Caco-2 (cell line): ENCODE measurements at regions not wholly inside any gene's neighbourhood (a gene's known extent, or its start where the extent isn't known, plus 50 kb on each side); places are given as distances from the start of the nearest gene placed in this dataset.

Experiments used
- BruUV-seq: library from RNA; stranded (reverse); fragments of 400-500 nt; replicated peaks from 2 replicates; lab custom pipeline; 2021; lab: Mats Ljungman, UMichigan
- CTCF ChIA-PET: fragments of 300-600 bp; sonication (Branson Sonifier 250); formaldehyde crosslinking; loops from one replicate; lab custom pipeline; 2022; ENCODE audit warnings: antibody characterized with exemption; lab: Charles Lee
- POLR2A ChIA-PET: fragments of 300-600 bp; sonication (Branson Sonifier 250); formaldehyde crosslinking; loops from one replicate; lab custom pipeline; 2022; ENCODE audit warnings: antibody characterized with exemption; lab: Charles Lee
- DNase-seq, 2 experiments: peaks; one replicate each; pipeline versions ENCODE4 v3.0.0 to v3.0.0-alpha.2; 2020 to 2022
- H3K27me3 ChIP-seq: replicated peaks from 2 replicates; pipeline ENCODE4 v1.6.0; 2011; ENCODE audit warnings: low read length; ENCODE audit not compliant: control insufficient read depth, insufficient read depth
- H3K36me3 ChIP-seq: 2 replicates; pipeline ENCODE4 v1.5.1; 2011; ENCODE audit warnings: low read length; ENCODE audit not compliant: control insufficient read depth, insufficient read depth
- H3K4me1 ChIP-seq: fragments of 250-450 bp; sonication (Bioruptor Pico); 2 replicates; pipeline ENCODE4 v1.5.1; 2020; ENCODE audit warnings: mild to moderate bottlenecking
- H3K4me3 ChIP-seq: 2 replicates; pipeline ENCODE4 v1.5.1; 2011; ENCODE audit warnings: low read depth, mild to moderate bottlenecking, control low read depth, low read length
- H3K9me3 ChIP-seq: fragments of 250-450 bp; sonication (Bioruptor Pico); 2 replicates; pipeline ENCODE4 v1.5.1; 2020; ENCODE audit warnings: mild to moderate bottlenecking, moderate library complexity
- H3K27ac Mint-ChIP-seq: one replicate; pipeline ENCODE4 v1.8.0; 2022; ENCODE audit warnings: mixed read lengths; ENCODE audit not compliant: unreplicated experiment
- H3K27me3 Mint-ChIP-seq: one replicate; pipeline ENCODE4 v1.8.0; 2022; ENCODE audit warnings: mixed read lengths; ENCODE audit not compliant: insufficient read depth, unreplicated experiment
- H3K36me3 Mint-ChIP-seq: one replicate; pipeline ENCODE4 v1.8.0; 2022; ENCODE audit warnings: mild to moderate bottlenecking, mixed read lengths; ENCODE audit not compliant: insufficient read depth, unreplicated experiment
- H3K4me1 Mint-ChIP-seq: one replicate; pipeline ENCODE4 v1.8.0; 2022; ENCODE audit warnings: low read depth, mixed read lengths; ENCODE audit not compliant: unreplicated experiment
- H3K4me3 Mint-ChIP-seq: one replicate; pipeline ENCODE4 v1.8.0; 2022; ENCODE audit warnings: mild to moderate bottlenecking, moderate library complexity, mixed read lengths; ENCODE audit not compliant: unreplicated experiment
- H3K9me3 Mint-ChIP-seq: one replicate; pipeline ENCODE4 v1.8.0; 2022; ENCODE audit warnings: mixed read lengths; ENCODE audit not compliant: unreplicated experiment
- CTCF ChIP-seq, 2 experiments: fragments of 200-600 bp in 1 of 2; IDR thresholded peaks; 1 replicate in 1 of 2; 2 replicates in 1 of 2; pipeline versions ENCODE4 v1.5.1 to v1.8.0; 2011 to 2022; ENCODE audit warnings: antibody characterized with exemption in 1 of 2, control low read depth in 1 of 2, inconsistent platforms in 1 of 2, low read depth in 1 of 2, low read length in 1 of 2, mild to moderate bottlenecking in 1 of 2, moderate library complexity in 1 of 2; ENCODE audit not compliant: insufficient read depth in 1 of 2, severe bottlenecking in 1 of 2, unreplicated experiment in 1 of 2
- intact Hi-C: fragments of 100-400 bp; cut with micrococcal nuclease; formaldehyde crosslinking; loops from one replicate; pipeline ENCODE4 v1.10.0; 2022; ENCODE audit not compliant: unreplicated experiment

GRCh38 chr4:137203601-137204000 is 328.7 kb downstream of the PCDH18 start:
- CTCF ChIA-PET, result no interaction called here
- no peaks in the 10 kb centered on the region for H3K4me1 Mint-ChIP-seq
- no peak overlapping the region for H3K4me3 Mint-ChIP-seq
- no peak overlapping the region for H3K27ac Mint-ChIP-seq
- H3K4me1 ChIP-seq, result no peaks in the 10 kb centered on the region
- no peaks in the 10 kb centered on the region for H3K36me3 Mint-ChIP-seq
- DNase-seq, result no peak
- no peaks in the 10 kb centered on the region for H3K9me3 ChIP-seq
- TF ChIP-seq CTCF (IDR thresholded peaks at IDR 0.05; ENCODE audit: insufficient read depth in 1 of 2, low read depth in 1 of 2, low read length in 1 of 2, severe bottlenecking in 1 of 2, unreplicated experiment in 1 of 2), result no peak
- H3K4me3 ChIP-seq, result no peak overlapping the region
- intact Hi-C loops, result no loop called here
- BruUV-seq, result no TSS peak
- no peaks in the 10 kb centered on the region for H3K27me3 ChIP-seq
- no peaks in the 10 kb centered on the region for H3K9me3 Mint-ChIP-seq
- POLR2A ChIA-PET, result no interaction called here
- H3K36me3 ChIP-seq, result no peaks in the 10 kb centered on the region
- no peaks in the 10 kb centered on the region for H3K27me3 Mint-ChIP-seq

- H3K9me3 ChIP-seq, result no peaks in the 10 kb centered on the region
- Mint-ChIP-seq H3K9me3 (no peaks in the 10 kb centered on the region), H3K27me3 (no peaks in the 10 kb centered on the region), H3K4me1 (no peaks in the 10 kb centered on the region), H3K36me3 (no peaks in the 10 kb centered on the region), H3K4me3 (no peak overlapping the region), H3K27ac (no peak overlapping the region)
- CTCF ChIA-PET, result no interaction called here
- no peak overlapping the region for H3K4me3 ChIP-seq
- no TSS peak for BruUV-seq
- no peak for DNase-seq
- TF ChIP-seq CTCF (IDR thresholded peaks at IDR 0.05; ENCODE audit: insufficient read depth in 1 of 2, low read depth in 1 of 2, low read length in 1 of 2, severe bottlenecking in 1 of 2, unreplicated experiment in 1 of 2), result no peak
- intact Hi-C loops, result no loop called here
- no peaks in the 10 kb centered on the region for H3K36me3 ChIP-seq
- no peaks in the 10 kb centered on the region for H3K4me1 ChIP-seq
- POLR2A ChIA-PET, result no interaction called here
- H3K27me3 ChIP-seq, result no peaks in the 10 kb centered on the region
These were observed 332.0 kb downstream of the PCDH18 start for GRCh38 chr4:137200322-137200721.

GRCh38 chr4:137198791-137199190 is 333.5 kb downstream of the PCDH18 start:
- intact Hi-C loops, result no loop called here
- TF ChIP-seq CTCF (IDR thresholded peaks at IDR 0.05; ENCODE audit: insufficient read depth in 1 of 2, low read depth in 1 of 2, low read length in 1 of 2, severe bottlenecking in 1 of 2, unreplicated experiment in 1 of 2), result no peak
- Histone ChIP-seq H3K27me3 (no peaks in the 10 kb centered on the region), H3K9me3 (no peaks in the 10 kb centered on the region), H3K4me3 (no peak overlapping the region), H3K36me3 (no peaks in the 10 kb centered on the region), H3K4me1 (no peaks in the 10 kb centered on the region)
- ChIA-PET CTCF (no interaction called here), POLR2A (no interaction called here)
- Mint-ChIP-seq H3K4me3 (no peak overlapping the region), H3K4me1 (no peaks in the 10 kb centered on the region), H3K36me3 (no peaks in the 10 kb centered on the region), H3K27ac (no peak overlapping the region), H3K9me3 (no peaks in the 10 kb centered on the region), H3K27me3 (no peaks in the 10 kb centered on the region)
- BruUV-seq, result no TSS peak
- DNase-seq, result no peak
